ENCODE measurements at regions not wholly inside any gene's neighbourhood (a gene's known extent, or its start where the extent isn't known, plus 50 kb on each side); places are given as distances from the start of the nearest gene placed in this dataset.
A peak's percentile ranks its signal among the peaks of the same experiment; 100 is the strongest.
"Not testable (repeated sequence)": the region's sequence is repeated elsewhere in the genome, so short reads cannot be mapped to it uniquely, and the experiment has no call there.

DNA sequence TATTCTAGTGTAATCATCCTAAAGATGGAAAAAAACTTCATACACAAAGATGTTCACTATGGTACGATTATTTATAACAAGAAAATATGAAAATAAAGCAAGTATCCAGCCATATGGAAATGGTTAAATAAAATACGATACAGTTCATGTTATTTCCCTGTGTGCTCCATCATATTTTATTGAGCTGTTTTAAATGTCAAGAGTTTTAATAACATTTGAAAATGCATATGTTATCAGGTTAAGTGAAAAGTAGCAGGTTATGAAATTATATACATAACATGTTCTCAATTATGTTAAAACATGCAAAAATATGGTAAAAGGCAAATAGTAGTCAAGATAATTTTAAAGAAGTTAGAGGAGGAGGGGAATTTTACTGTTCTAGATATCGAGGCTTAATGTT, 192.0 kb downstream of the HNRNPD start:
- DNase-seq (ENCODE audit: low spot score): no peak

DNA sequence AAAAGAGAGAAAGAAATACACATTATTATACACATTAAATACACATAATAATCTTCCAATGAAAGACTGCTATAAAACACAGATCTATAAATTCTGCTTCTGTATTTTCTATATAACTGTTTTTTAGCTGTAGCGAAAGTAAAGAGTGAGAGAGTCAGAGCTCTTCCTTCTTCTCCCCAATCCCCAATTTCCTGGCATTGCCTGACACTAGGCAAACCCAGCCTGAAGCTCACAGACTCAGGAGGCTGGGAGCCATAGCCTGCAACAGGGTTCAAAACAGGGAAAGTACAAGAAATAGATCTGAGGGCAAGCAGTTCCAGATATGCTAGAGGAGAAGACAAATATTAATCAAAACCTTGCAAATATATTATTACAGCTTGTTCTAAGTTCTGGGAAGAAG, 201.6 kb downstream of the HNRNPD start:
- no peak for DNase-seq (ENCODE audit: low spot score)

DNA sequence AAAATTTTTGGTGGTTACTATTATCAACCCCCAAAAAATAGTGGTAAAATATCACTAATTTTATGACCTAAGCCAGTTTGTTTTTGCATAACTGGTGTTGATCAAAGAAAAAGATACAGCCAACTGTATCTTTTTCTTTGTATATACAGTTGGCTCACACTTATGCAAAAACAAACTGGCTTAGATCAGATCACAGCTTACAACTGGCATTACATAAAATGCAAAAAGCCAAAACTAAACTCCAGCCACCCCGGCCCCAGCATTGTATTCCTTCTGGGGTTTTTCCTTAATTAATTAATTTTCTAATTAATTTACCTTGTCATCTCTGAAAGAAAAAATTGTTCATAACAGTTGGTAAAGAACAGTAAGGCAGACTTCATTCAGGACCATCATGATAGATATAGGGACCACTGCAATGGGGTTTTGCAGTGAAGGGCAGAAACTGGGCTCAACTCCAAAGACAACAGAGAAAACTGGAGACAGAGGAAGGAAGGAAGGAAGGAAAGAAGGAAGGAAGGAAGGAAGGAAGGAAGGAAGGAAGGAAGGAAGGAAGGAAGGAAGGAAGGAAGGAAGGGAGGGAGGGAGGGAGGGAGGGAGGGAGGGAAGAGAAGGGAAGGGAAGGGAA, 202.1 kb downstream of the HNRNPD start:
- no peak for DNase-seq (ENCODE audit: low spot score)

DNA sequence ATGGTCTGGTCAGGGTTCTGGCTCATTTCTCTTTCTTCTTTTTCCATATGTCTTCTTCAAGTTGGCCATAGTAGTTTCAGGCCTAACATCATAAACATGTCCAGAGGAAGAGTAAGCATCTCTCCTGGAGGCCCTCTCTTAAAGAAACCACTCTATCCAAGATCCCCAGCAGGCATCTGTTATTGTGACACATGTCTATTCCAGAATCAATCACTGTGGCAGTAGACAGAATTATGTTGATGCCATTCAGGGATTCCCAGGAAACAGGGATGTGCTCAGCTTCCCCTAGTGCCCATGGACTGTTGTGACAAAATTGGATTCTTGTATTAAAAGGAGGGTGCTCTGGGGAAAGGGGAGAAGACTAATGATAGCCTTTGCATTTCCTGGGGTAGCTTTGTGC, 224.0 kb downstream of the HNRNPD start:
- DNase-seq (ENCODE audit: low spot score): no peak

DNA sequence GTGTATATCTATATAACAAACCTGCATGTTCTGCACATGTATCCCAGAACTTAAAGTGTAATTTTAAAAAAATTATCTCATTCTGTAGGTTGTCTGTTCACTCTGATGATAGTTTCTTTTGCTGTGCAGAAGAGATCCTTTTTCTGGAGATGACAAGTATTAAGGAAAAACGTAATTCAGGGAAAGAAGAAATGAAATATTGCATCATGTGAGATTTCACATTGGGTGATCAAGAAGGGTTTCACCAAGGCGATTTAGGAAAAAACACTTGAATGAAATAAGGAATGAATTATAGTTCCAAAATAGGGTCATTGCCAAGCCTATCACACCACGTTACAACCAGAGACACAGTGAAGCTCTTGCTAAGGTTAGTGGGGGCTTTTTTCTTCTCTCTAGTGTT, 227.9 kb downstream of the HNRNPD start:
- DNase-seq (ENCODE audit: low spot score): no peak

GRCh38 chr4:82140422-82140821, 233.4 kb downstream of the HNRNPD start:
- no peak for DNase-seq (ENCODE audit: low spot score)

- no peak for DNase-seq (ENCODE audit: low spot score)
Measured at GRCh38 chr4:82139287-82139686, 234.5 kb downstream of the HNRNPD start.

GRCh38 chr4:82138374-82138773, 235.4 kb downstream of the HNRNPD start:
- no peak for DNase-seq (ENCODE audit: low spot score)

DNA sequence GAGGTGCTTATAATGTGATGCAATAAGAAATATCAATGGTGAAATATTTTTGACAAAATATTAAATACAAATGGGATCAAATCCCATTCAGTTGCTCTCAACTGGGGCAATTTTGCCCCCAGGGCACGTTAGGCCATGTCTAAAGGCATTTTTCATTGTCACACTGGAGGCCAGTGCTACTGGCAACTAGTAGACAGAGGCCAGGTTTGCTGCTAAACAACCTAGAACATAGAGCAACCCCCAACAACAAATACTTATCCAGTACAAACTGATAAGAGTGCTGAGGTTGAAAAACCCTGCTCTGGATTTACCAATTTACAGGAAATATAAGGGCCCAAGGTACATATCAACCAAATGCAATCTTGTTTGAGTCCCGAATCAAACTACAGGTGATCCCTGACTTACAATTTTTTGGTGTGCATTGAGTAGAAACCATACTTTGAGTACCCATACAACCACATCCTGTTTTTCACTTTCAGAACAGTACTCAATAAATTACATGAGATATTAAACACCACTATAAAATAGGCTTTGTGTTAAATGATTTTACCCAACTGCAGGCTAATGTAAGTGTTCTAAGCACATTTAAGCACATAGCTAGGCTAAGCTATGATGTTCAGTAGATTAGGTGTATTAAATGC, 237.5 kb downstream of the HNRNPD start:
- peak; percentile 6 for DNase-seq (ENCODE audit: low spot score)

DNA sequence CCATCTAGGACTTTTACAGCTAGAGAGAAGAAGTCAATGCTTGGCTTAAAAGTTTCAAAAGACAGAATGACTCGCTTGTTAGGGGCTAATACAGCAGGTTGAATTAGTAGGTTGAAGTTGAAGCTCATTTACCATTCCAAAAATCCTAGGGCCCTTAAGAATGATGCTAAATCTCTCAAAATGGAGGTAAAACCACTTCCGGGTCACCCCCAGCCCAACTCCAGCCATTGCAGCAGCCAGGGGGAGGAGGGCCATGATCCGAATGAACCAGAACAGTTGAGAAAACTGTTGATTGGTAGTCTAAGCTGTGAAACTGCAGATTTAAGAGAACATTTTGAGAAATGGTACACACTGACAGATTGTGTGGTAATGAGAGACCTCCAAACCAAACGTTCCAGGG, 245.4 kb downstream of the HNRNPD start:
- no peak for DNase-seq (ENCODE audit: low spot score)

DNA sequence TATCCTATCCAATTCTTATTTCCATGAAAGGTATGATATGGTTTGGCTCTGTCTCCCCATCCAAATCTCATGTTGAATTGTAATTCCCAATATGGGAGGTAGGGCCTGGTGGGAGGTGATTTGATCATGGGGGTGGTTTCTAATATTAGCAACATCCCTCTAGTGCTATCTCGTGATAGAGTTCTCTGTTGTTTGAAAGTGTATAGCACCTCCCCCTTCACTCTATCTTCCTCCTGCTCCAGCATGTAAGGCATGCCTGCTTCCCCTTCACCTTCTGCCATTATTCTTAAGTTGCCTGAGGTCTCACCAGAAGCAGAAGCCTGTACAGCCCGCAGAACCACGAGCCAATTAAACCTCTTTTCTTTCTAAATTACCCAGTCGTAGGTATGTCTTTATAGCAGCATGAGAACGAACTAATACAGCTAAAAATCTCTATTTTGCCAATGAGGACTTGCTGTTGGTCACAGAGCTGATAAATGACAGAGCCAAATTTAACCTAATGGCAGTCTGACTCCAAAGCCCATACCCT, 247.2 kb downstream of the HNRNPD start:
- no peak for DNase-seq (ENCODE audit: low spot score)

DNA sequence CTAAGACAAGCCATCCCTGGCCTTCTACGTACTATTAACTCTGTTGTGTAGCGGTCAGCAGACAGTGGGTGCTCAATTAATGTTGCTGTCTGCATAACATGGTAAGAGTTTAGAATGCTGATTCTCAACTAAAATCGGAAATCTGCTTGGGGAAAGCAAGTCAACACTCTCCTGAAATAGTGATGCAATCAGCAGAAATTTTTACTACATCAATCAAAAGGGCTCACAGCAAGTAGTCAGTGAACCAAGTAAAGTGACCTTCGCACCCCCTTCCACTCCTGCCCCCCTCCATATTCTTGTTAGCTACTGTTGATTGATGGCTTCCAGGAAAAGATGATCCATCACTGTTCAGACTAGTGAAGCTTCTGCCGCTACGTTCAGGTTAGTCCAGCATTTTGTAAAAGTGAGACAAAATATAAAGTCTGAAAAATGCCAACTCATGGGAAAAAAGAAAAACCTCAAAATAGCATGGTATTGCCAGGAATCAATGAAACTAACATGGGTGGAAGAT, 247.9 kb downstream of the HNRNPD start:
- DNase-seq (ENCODE audit: low spot score): no peak

GRCh38 chr4:82124932-82125786, 248.6 kb downstream of the HNRNPD start:
- no peak for DNase-seq (ENCODE audit: low spot score)

DNA sequence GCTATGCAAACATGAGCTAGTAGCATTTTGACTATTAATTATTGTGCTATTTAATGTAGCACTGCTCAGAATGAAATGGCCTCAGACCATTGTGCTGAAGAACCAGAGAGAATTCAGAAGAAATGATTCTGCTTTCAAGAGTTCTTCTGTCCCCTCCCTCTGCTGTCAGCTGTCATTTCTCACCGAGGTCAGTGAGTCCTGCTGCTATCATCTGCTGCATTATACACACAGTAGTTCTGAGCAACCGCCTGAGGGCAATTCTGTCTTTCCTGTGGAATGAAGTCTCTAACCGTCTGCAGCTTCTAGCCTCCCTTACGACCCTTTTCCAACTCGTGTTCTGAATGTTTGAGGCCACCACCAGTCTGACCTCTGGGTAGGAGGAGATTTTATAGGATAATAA, 249.4 kb downstream of the HNRNPD start:
- no peak for DNase-seq (ENCODE audit: low spot score)

- peak; percentile 19 for DNase-seq (ENCODE audit: low spot score)
Measured at GRCh38 chr4:82123934-82124333, 249.9 kb downstream of the HNRNPD start.

DNA sequence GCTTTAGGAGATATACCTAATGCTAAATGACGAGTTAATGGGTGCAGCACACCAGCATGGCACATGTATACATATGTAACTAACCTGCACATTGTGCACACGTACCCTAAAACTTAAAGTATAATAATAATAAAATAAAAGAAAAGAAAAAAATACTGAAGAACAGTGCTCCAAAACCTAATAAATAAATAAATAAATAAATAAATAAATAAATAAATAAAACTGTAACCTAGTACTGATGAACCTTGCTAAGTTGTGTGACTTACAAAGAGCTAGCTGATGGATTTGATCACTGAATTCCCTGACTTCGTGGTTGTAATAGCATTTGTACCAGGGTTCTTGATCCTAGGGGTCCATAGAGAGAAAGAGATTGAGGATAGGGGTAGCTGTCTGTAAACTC, 258.6 kb downstream of the HNRNPD start:
- DNase-seq (ENCODE audit: low spot score): not testable (repeated sequence)

- DNase-seq (ENCODE audit: low spot score): no peak
Measured at GRCh38 chr4:82108506-82108905, 265.3 kb downstream of the HNRNPD start.

DNA sequence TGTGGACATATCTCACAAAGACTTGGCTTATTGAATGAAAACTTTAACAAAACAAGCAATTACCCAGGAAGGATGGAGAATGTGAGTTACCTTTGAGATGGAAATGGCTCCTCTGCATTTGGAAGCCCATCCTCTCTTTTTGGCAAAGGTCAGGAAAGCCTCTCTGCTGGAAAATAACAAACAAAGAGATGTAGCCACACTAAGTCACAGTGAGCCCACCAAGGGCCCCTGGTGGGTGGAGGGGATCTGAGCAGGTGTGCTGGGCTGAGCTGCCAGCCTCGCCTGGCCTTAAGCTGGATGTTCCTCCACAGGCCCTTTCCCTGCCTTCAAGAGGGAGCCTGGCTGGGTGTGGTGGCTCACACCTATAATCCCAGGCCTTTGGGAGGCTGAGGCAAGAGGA, 269.2 kb downstream of the HNRNPD start:
- DNase-seq (ENCODE audit: low spot score): no peak

- no peak for DNase-seq (ENCODE audit: low spot score)
Measured at GRCh38 chr4:82099928-82100579, 273.7 kb downstream of the HNRNPD start.

- DNase-seq (ENCODE audit: low spot score): no peak
Measured at GRCh38 chr4:82097504-82097903, 276.3 kb downstream of the HNRNPD start.

DNA sequence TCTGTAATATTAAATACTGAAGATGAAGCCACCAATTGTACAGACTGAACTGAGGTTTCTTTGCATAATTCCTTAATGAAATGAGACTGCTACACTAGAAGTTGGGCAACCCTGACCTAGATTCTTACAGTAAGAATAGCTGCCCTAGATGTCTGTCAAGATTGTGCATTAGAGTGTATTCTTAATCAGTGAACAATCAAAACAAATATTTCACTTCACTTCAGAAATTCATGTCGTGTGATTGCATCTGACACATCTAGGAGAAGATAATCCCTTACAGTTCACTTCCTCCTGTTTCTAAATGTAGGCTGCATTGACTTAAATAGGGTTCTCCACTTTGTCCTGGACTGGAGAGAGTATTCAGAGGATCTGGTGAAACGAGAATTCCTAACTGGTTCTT, 283.1 kb downstream of the HNRNPD start:
- DNase-seq (ENCODE audit: low spot score): no peak

DNA sequence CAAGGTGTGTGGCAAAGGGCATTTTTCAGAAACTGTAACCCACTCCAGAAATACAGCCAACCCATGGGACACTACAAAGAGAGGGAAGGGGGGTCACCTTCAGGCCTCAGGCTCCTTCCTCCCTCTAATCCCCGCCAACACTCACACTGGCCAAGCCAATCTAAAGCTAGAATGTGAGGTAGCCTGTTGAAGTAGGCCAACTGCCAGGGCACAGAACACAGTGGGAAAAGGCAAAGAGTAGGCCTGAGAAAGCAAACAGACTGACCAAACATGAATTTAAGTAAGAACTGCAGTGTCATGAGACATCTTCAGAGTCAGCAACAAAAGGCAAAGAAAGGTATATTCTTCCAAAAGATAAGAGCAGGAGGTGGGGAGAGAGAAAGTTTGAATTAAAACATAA, 289.0 kb downstream of the HNRNPD start:
- no peak for DNase-seq (ENCODE audit: low spot score)

All from NAMALWA (cell line).